ENCODE measurements at regions not wholly inside any gene's neighbourhood (a gene's known extent, or its start where the extent isn't known, plus 50 kb on each side); places are given as distances from the start of the nearest gene placed in this dataset.

DNA sequence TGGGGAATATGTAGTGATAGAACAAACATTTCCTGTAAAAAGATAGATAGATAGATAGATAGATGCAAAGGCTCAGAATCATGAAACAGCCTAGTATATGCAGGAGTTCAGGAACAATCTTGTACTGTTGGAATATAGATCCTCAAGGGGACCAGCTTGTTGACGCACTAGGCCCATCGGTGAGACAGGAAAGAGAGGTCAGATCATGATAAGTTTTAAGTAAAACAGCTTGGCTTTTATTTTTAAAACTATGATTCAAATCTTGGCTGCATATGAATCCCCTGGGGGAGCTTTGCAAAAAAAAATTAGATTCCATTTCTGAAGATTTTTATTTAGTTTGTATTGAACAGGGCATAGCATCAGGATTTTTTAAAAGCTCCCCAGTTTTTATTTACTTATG, 185.8 kb downstream of the TRPC6 start:
- no peak overlapping the region for H2BK120ac ChIP-seq (replicated peaks; ENCODE audit: low read depth, low read length)
- no peaks in the 10 kb centered on the region for H3K36me3 ChIP-seq (ENCODE audit: control insufficient read depth in 2 of 4, insufficient read depth in 4 of 4, low read length in 3 of 4)
- H3K9ac ChIP-seq (replicated peaks in 1 of 4; ENCODE audit: extremely low read depth in 1 of 4, low read depth in 3 of 4, low read length in 3 of 4) = no peak overlapping the region
- H3K79me1 ChIP-seq (ENCODE audit: low read depth, low read length) = no peaks in the 10 kb centered on the region
- no peak overlapping the region for H4K5ac ChIP-seq (ENCODE audit: insufficient read length, low read depth, low read length)
- no peaks in the 10 kb centered on the region for H4K20me1 ChIP-seq (replicated peaks in 1 of 2; ENCODE audit: control insufficient read depth in 1 of 2, insufficient read depth in 2 of 2, low read length in 2 of 2)
- no peak overlapping the region for H3K56ac ChIP-seq (replicated peaks; ENCODE audit: insufficient read length, low read depth, low read length)
- H3K4ac ChIP-seq (replicated peaks; ENCODE audit: insufficient read length, low read depth, low read length) = no peak overlapping the region
- H2AFZ ChIP-seq (ENCODE audit: low read length) = no peak overlapping the region
- H2AK5ac ChIP-seq (ENCODE audit: low read depth, low read length) = no peak overlapping the region
- H3K79me2 ChIP-seq (ENCODE audit: control insufficient read depth in 1 of 2, insufficient read depth in 2 of 2, low read length in 2 of 2) = no peaks in the 10 kb centered on the region
- DNase-seq (ENCODE audit: low read depth in 1 of 2, low spot score in 2 of 2) (no peak), FAIRE-seq (no peak)
- no peaks in the 10 kb centered on the region for H3K4me1 ChIP-seq (replicated peaks in 1 of 4; ENCODE audit: control insufficient read depth in 3 of 4, insufficient read depth in 4 of 4, low read length in 3 of 4)
- no peaks in the 10 kb centered on the region for H3K27me3 ChIP-seq (replicated peaks in 1 of 4; ENCODE audit: control insufficient read depth in 3 of 4, extremely low read depth in 1 of 4, insufficient read depth in 3 of 4, low read length in 3 of 4)
- H3K27ac ChIP-seq (ENCODE audit: low read depth, low read length) = no peak overlapping the region
- H3K18ac ChIP-seq (ENCODE audit: extremely low read depth, low read length) = no peak overlapping the region
- TF ChIP-seq TBP (IDR thresholded peaks at IDR 0.05; ENCODE audit: low read depth, low read length) (no peak), CHD2 (IDR thresholded peaks at IDR 0.05; ENCODE audit: low read length) (no peak), YY1 (IDR thresholded peaks at IDR 0.05; ENCODE audit: low read depth, low read length) (no peak), TAF1 (IDR thresholded peaks at IDR 0.05; ENCODE audit: low read depth, low read length) (no peak), SP1 (IDR thresholded peaks at IDR 0.05; ENCODE audit: low read depth, low read length) (no peak), SUZ12 (IDR thresholded peaks at IDR 0.05; ENCODE audit: low read length) (no peak), KDM4A (IDR thresholded peaks at IDR 0.05; ENCODE audit: low read depth, low read length, severe bottlenecking) (no peak), RFX5 (IDR thresholded peaks at IDR 0.05; ENCODE audit: borderline replicate concordance, low read depth, low read length) (no peak)
- CTCF ChIA-PET (ENCODE audit: partially characterized antibody) = interaction anchor here (0.9 kb wide), 1 partner anchor 9 kb away, joined by 4 read pairs; no protein-coding TSS in a partner anchor
- POLR2A ChIA-PET (ENCODE audit: partially characterized antibody) = no interaction called here
- H3K9me3 ChIP-seq (ENCODE audit: insufficient read depth in 2 of 2, low read depth in 1 of 2, low read length in 1 of 2) = no peaks in the 10 kb centered on the region
- no peaks in the 10 kb centered on the region for H3K23me2 ChIP-seq (ENCODE audit: low read depth, low read length)
- no peak overlapping the region for H3K4me3 ChIP-seq (ENCODE audit: extremely low read depth in 1 of 4, insufficient read depth in 2 of 4, low read depth in 3 of 4, low read length in 4 of 4)
- no peak overlapping the region for H2BK12ac ChIP-seq (ENCODE audit: low read depth, low read length)
- H3K23ac ChIP-seq (ENCODE audit: insufficient read length) = no peak overlapping the region
- no peak overlapping the region for H4K91ac ChIP-seq (replicated peaks; ENCODE audit: insufficient read length, low read length)
- no peak overlapping the region for H3K4me2 ChIP-seq (ENCODE audit: insufficient read depth in 1 of 2, low read depth in 2 of 2, low read length in 2 of 2)
- no peak overlapping the region for H2BK5ac ChIP-seq (ENCODE audit: low read depth, low read length)
- H2BK20ac ChIP-seq (ENCODE audit: low read length) = no peak overlapping the region
- H2BK15ac ChIP-seq (ENCODE audit: low read length) = no peak overlapping the region
- no peak overlapping the region for H4K8ac ChIP-seq (ENCODE audit: extremely low read depth, insufficient read depth, low read length)
- H3K14ac ChIP-seq (ENCODE audit: insufficient read length) = no peak overlapping the region
- WGBS, 2 experiments (ENCODE audit: extremely low coverage in 1 of 2, insufficient coverage in 1 of 2, insufficient read length in 1 of 2, insufficient replicate concordance in 2 of 2, low coverage in 1 of 2, low lambda C conversion rate in 2 of 2, missing lambda C conversion rate in 1 of 2) = 52% methylated on average over 2 of the region's 2 CpGs; no CpG with 5 or more reads in 1 of the 2 experiments
